ENCODE measurements at regions not wholly inside any gene's neighbourhood (a gene's known extent, or its start where the extent isn't known, plus 50 kb on each side); places are given as distances from the start of the nearest gene placed in this dataset.

GRCh38 chr19:46944123-46944748 lies 75.4 kb upstream of the NPAS1 start:
- FAIRE-seq: no peak
- DNase-seq (ENCODE audit: insufficient read length, low spot score): no peak

- DNase-seq (ENCODE audit: insufficient read length, low spot score) (no peak), FAIRE-seq (no peak)
These were observed 74.6 kb upstream of the NPAS1 start for GRCh38 chr19:46944918-46945628.

GRCh38 chr19:46945694-46946489 lies 73.7 kb upstream of the NPAS1 start:
- DNase-seq (ENCODE audit: insufficient read length, low spot score): no peak

GRCh38 chr19:46946611-46947238 lies 72.9 kb upstream of the NPAS1 start:
- FAIRE-seq (no peak), DNase-seq (ENCODE audit: insufficient read length, low spot score) (no peak)

More at GRCh38 chr19:46945694-46946489, 73.7 kb upstream of the NPAS1 start:
- no peak for FAIRE-seq

- no peak for DNase-seq (ENCODE audit: insufficient read length, low spot score)
- no peak for FAIRE-seq
These were observed 71.8 kb upstream of the NPAS1 start for GRCh38 chr19:46947866-46948265.

GRCh38 chr19:46950526-46951170 lies 69.0 kb upstream of the NPAS1 start:
- DNase-seq (ENCODE audit: insufficient read length, low spot score) (no peak), FAIRE-seq (no peak)

GRCh38 chr19:46951171-46951986 lies 68.3 kb upstream of the NPAS1 start:
- DNase-seq (ENCODE audit: insufficient read length, low spot score) (no peak), FAIRE-seq (no peak)

GRCh38 chr19:46952874-46953273 lies 66.8 kb upstream of the NPAS1 start:
- FAIRE-seq (no peak), DNase-seq (ENCODE audit: insufficient read length, low spot score) (no peak)

GRCh38 chr19:46953955-46954501 lies 65.6 kb upstream of the NPAS1 start:
- FAIRE-seq: peak; percentile 53

GRCh38 chr19:46954502-46954992 lies 65.1 kb upstream of the NPAS1 start:
- FAIRE-seq (peak; percentile 95), DNase-seq (ENCODE audit: insufficient read length, low spot score) (no peak)

More at GRCh38 chr19:46953955-46954501, 65.6 kb upstream of the NPAS1 start:
- DNase-seq (ENCODE audit: insufficient read length, low spot score): no peak

GRCh38 chr19:46954993-46955812 lies 64.4 kb upstream of the NPAS1 start:
- no peak for DNase-seq (ENCODE audit: insufficient read length, low spot score)
- peak; percentile 85 for FAIRE-seq

- FAIRE-seq: peak; percentile 44
- DNase-seq (ENCODE audit: insufficient read length, low spot score): no peak
These were observed 63.7 kb upstream of the NPAS1 start for GRCh38 chr19:46955813-46956371.

GRCh38 chr19:46958532-46958931 lies 61.1 kb upstream of the NPAS1 start:
- no peak for DNase-seq (ENCODE audit: insufficient read length, low spot score)
- FAIRE-seq: no peak

GRCh38 chr19:46959894-46960556 lies 59.6 kb upstream of the NPAS1 start:
- no peak for FAIRE-seq
- DNase-seq (ENCODE audit: insufficient read length, low spot score): no peak

- no peak for FAIRE-seq
- DNase-seq (ENCODE audit: insufficient read length, low spot score): no peak
These were observed 57.5 kb upstream of the NPAS1 start for GRCh38 chr19:46962030-46962570.

GRCh38 chr19:46963093-46963734 lies 56.4 kb upstream of the NPAS1 start:
- no peak for FAIRE-seq
- DNase-seq (ENCODE audit: insufficient read length, low spot score): no peak

- FAIRE-seq (no peak), DNase-seq (ENCODE audit: insufficient read length, low spot score) (no peak)
These were observed 52.0 kb upstream of the NPAS1 start for GRCh38 chr19:46967578-46968032.
